ENCODE measurements at regions not wholly inside any gene's neighbourhood (a gene's known extent, or its start where the extent isn't known, plus 50 kb on each side); places are given as distances from the start of the nearest gene placed in this dataset.
A peak's percentile ranks its signal among the peaks of the same experiment; 100 is the strongest.
"Not testable (repeated sequence)": the region's sequence is repeated elsewhere in the genome, so short reads cannot be mapped to it uniquely, and the experiment has no call there.

- peak; percentile 0 for DNase-seq
These were observed 91.8 kb upstream of the POU3F4 start for GRCh38 chrX:83416273-83416672.

- no peak for DNase-seq
These were observed 88.9 kb upstream of the POU3F4 start for GRCh38 chrX:83419030-83419792.

GRCh38 chrX:83422836-83423235 is 85.3 kb upstream of the POU3F4 start:
- DNase-seq = no peak

- DNase-seq = not testable (repeated sequence)
These were observed 65.5 kb upstream of the POU3F4 start for GRCh38 chrX:83442552-83442951.

GRCh38 chrX:83446355-83446754 is 61.7 kb upstream of the POU3F4 start:
- DNase-seq = no peak
